ENCODE measurements at regions not wholly inside any gene's neighbourhood (a gene's known extent, or its start where the extent isn't known, plus 50 kb on each side); places are given as distances from the start of the nearest gene placed in this dataset.
"Not testable (repeated sequence)": the region's sequence is repeated elsewhere in the genome, so short reads cannot be mapped to it uniquely, and the experiment has no call there.

- H3K9me3 ChIP-seq, result no peaks in the 10 kb centered on the region
- H3K36me3 ChIP-seq (replicated peaks in 1 of 2; ENCODE audit: insufficient read depth in 1 of 2, low read depth in 2 of 2), result no peaks in the 10 kb centered on the region
- WGBS, 2 donors, result 11 to 15% methylated on average over 9 of the region's 9 CpGs
- peaks cover 5% of the 10 kb centered on the region for H3K4me1 ChIP-seq
- TF ChIP-seq POLR2A (IDR thresholded peaks at IDR 0.05), result no peak
- peak; percentile 32 to 93 (median 86) for TF ChIP-seq CTCF (IDR thresholded peaks at IDR 0.05)
- ATAC-seq (peak; percentile 96), DNase-seq (peak; percentile 73 to 84 (median 74))
- peak overlapping the region in 3 of 4 donors; percentile 15 to 55 (median 44) for H3K27ac ChIP-seq
- H3K27me3 ChIP-seq, result no peaks in the 10 kb centered on the region
- intact Hi-C loops (cut with DNase I), result loop anchor here (5.0 kb wide), 1 partner anchor 123 kb away; no protein-coding TSS in a partner anchor
- H3K4me3 ChIP-seq, result no peak overlapping the region
These were observed 66.9 kb upstream of the ZNG1B start for GRCh38 chr2:113370478-113371091.

- no peak for TF ChIP-seq CTCF (IDR thresholded peaks at IDR 0.05)
- no peak for TF ChIP-seq POLR2A (IDR thresholded peaks at IDR 0.05)
- DNase-seq (peak in 1 of 4 donors; percentile 18), ATAC-seq (peak; percentile 64)
- H3K9me3 ChIP-seq, result no peaks in the 10 kb centered on the region
- no peaks in the 10 kb centered on the region for H3K27me3 ChIP-seq
- H3K36me3 ChIP-seq (replicated peaks in 1 of 2; ENCODE audit: insufficient read depth in 1 of 2, low read depth in 2 of 2), result no peaks in the 10 kb centered on the region
- H3K27ac ChIP-seq, result peak overlapping the region in 3 of 4 donors; percentile 15 to 55 (median 44)
- H3K4me3 ChIP-seq, result no peak overlapping the region
- intact Hi-C loops (cut with DNase I), result loop anchor here (5.0 kb wide), 1 partner anchor 123 kb away; no protein-coding TSS in a partner anchor
- peaks cover 5% of the 10 kb centered on the region for H3K4me1 ChIP-seq
- WGBS, 2 donors, result 22 to 38% methylated on average over 5 of the region's 5 CpGs
These were observed 67.5 kb upstream of the ZNG1B start for GRCh38 chr2:113370030-113370429.

DNA sequence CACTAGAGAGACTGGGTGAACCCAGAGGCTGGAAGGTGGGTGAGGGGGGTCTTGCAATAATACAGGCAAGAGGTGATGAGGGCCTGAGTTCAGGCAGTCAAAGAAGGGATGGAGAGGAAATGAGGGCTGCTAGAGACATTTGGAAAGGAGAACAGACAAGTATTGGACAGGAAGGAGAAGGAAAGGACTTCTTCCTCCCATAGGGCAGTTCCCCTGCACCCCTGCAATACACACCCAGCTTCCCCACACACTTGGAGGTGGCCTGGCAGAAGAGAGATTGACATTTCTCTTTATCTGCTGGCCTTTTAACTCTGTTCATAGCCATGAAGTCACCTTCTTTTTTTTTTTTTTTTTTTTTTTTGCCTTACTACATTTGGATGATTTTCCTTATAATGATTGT, 68.9 kb upstream of the ZNG1B start:
- H3K27me3 ChIP-seq; DNase-seq; H3K36me3 ChIP-seq (replicated peaks in 1 of 2; ENCODE audit: insufficient read depth in 1 of 2, low read depth in 2 of 2); ATAC-seq; H3K27ac ChIP-seq; H3K9me3 ChIP-seq; intact Hi-C loops (cut with DNase I); H3K4me1 ChIP-seq; H3K4me3 ChIP-seq: not testable (repeated sequence)

- intact Hi-C loops (cut with DNase I); H3K36me3 ChIP-seq (replicated peaks in 1 of 2; ENCODE audit: insufficient read depth in 1 of 2, low read depth in 2 of 2); H3K4me3 ChIP-seq; H3K27ac ChIP-seq; ATAC-seq; H3K9me3 ChIP-seq; H3K27me3 ChIP-seq; H3K4me1 ChIP-seq; DNase-seq: not testable (repeated sequence)
- 66 to 82% methylated on average over 4 of the region's 4 CpGs for WGBS, 2 donors
These were observed 70.7 kb upstream of the ZNG1B start for GRCh38 chr2:113366821-113367220.

- H3K27ac ChIP-seq; intact Hi-C loops (cut with DNase I); H3K4me3 ChIP-seq; H3K36me3 ChIP-seq (replicated peaks in 1 of 2; ENCODE audit: insufficient read depth in 1 of 2, low read depth in 2 of 2); H3K4me1 ChIP-seq; H3K27me3 ChIP-seq; H3K9me3 ChIP-seq; ATAC-seq; DNase-seq: not testable (repeated sequence)
- 79 to 86% methylated on average over 2 of the region's 2 CpGs for WGBS, 2 donors
These were observed 71.7 kb upstream of the ZNG1B start for GRCh38 chr2:113365791-113366190.

DNA sequence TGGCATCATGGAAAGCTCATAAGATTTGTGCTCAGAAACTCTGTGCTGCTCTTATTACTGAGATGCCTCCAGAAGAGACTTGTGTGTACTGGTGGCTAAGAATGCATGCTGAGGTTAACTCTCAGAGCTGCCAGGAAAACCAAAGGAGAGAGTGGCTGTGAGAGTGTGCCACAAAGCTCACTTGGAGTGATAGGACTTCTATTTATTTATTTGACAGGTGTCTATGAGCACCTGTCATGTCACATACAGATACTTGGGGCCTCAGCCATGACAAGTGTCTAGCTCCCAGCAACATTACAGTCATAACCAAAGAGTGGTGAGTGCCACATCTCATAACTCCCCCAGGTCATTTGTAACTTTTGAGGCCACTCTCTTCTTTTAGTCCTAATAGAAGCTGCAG, 72.2 kb upstream of the ZNG1B start:
- H3K4me1 ChIP-seq; intact Hi-C loops (cut with DNase I); H3K27me3 ChIP-seq; H3K9me3 ChIP-seq; H3K4me3 ChIP-seq; DNase-seq; ATAC-seq; H3K36me3 ChIP-seq (replicated peaks in 1 of 2; ENCODE audit: insufficient read depth in 1 of 2, low read depth in 2 of 2); H3K27ac ChIP-seq: not testable (repeated sequence)

- TF ChIP-seq CTCF (IDR thresholded peaks at IDR 0.05), result no peak
- TF ChIP-seq POLR2A (IDR thresholded peaks at IDR 0.05), result no peak
- no peaks in the 10 kb centered on the region for H3K27me3 ChIP-seq
- no peaks in the 10 kb centered on the region for H3K36me3 ChIP-seq (replicated peaks in 1 of 2; ENCODE audit: insufficient read depth in 1 of 2, low read depth in 2 of 2)
- DNase-seq (no peak), ATAC-seq (no peak)
- 83 to 95% methylated on average over 3 of the region's 3 CpGs for WGBS, 2 donors
- H3K4me3 ChIP-seq, result no peak overlapping the region
- H3K27ac ChIP-seq, result no peak overlapping the region
- no peaks in the 10 kb centered on the region for H3K4me1 ChIP-seq
- H3K9me3 ChIP-seq, result no peaks in the 10 kb centered on the region
- intact Hi-C loops (cut with DNase I), result no loop called here
These were observed 76.4 kb upstream of the ZNG1B start for GRCh38 chr2:113361051-113361450.

All from body of pancreas (tissue), 4 donors.